C4-2B (cell line): ENCODE measurements at regions not wholly inside any gene's neighbourhood (a gene's known extent, or its start where the extent isn't known, plus 50 kb on each side); places are given as distances from the start of the nearest gene placed in this dataset.

Experiments used
- CTCF ChIP-seq: fragments of 450-650 bp; conservative IDR thresholded peaks from 2 replicates; pipeline ENCODE4 v1.5.1; 2017; ENCODE audit warnings: mild to moderate bottlenecking
- ZFX ChIP-seq: fragments of 450-650 bp; IDR thresholded peaks from 2 replicates; pipeline ENCODE4 v1.6.1; 2017

GRCh38 chr4:151618858-151619257, 141.9 kb downstream of the GATB start:
- no peak for TF ChIP-seq CTCF
- TF ChIP-seq ZFX = no peak
